Osteocyte (in vitro differentiated cells): ENCODE measurements at regions not wholly inside any gene's neighbourhood (a gene's known extent, or its start where the extent isn't known, plus 50 kb on each side); places are given as distances from the start of the nearest gene placed in this dataset.

Source experiments
- DNase-seq: peaks from one replicate; pipeline ENCODE4 v3.0.0; 2021; ENCODE audit warnings: mixed read lengths; ENCODE audit not compliant: unreplicated experiment; ENCODE audit errors: extremely low spot score
- H3K27ac Mint-ChIP-seq: one replicate; pipeline ENCODE4 v1.8.0; 2021; ENCODE audit warnings: mild to moderate bottlenecking, mixed read lengths; ENCODE audit not compliant: unreplicated experiment
- H3K27me3 Mint-ChIP-seq: one replicate; pipeline ENCODE4 v1.8.0; 2021; ENCODE audit warnings: mixed read lengths; ENCODE audit not compliant: unreplicated experiment
- H3K36me3 Mint-ChIP-seq: one replicate; pipeline ENCODE4 v1.8.0; 2021; ENCODE audit warnings: mixed read lengths; ENCODE audit not compliant: unreplicated experiment
- H3K4me1 Mint-ChIP-seq: one replicate; pipeline ENCODE4 v1.8.0; 2021; ENCODE audit warnings: mixed read lengths; ENCODE audit not compliant: unreplicated experiment
- H3K4me3 Mint-ChIP-seq: one replicate; pipeline ENCODE4 v1.8.0; 2021; ENCODE audit warnings: mild to moderate bottlenecking, moderate library complexity, mixed read lengths; ENCODE audit not compliant: unreplicated experiment
- H3K9me3 Mint-ChIP-seq: one replicate; pipeline ENCODE4 v1.8.0; 2021; ENCODE audit warnings: mixed read lengths; ENCODE audit not compliant: unreplicated experiment
- CTCF ChIP-seq: fragments of 200-600 bp; sonication (generic); IDR thresholded peaks from 2 replicates; pipeline ENCODE4 v1.5.0; 2021; ENCODE audit warnings: antibody characterized with exemption, mild to moderate bottlenecking, moderate library complexity

DNA sequence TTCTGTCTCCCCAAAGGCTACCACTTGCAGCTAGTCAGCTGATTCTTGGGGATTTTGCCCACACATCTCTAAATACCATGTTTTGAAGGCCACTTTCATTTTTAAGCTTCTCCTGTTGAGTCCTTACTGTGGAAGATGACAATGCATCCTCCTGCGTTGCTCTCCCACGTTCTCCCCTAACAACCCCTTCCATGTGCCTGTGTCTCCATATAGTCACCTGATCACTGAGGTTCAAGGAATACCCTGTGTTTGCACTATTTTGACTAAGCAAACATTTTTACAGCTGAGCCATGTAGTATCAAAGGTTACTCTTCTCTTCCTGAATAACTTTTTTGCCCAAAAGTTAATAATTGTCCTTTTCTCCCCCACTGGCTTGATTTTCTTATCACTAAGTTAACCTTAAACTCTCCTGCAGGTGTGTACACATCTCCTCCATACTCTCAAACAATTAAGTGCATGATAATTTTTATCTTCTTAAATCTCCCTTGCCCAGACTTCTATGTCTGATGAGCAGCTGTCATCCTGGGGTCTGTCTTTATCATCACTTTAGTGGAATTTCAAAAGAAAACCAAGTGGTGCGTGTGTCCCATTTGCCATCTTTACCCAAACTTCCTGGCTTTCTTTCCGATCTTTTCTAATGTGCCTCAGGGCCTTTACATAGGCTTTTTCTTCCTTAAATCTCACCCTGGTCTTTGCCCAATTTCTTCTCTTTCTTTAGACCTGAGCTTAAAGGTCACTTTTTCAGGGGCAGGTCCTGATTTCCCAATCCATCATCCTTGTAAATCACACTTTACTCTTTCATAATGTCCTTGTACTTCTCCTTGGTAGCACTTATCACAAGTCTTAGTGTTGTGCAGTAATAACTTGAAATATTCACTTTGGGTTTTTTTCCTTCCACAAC, 85.2 kb upstream of the SPATS2L start:
- Mint-ChIP-seq H3K4me3 (no peak overlapping the region), H3K27ac (no peak overlapping the region)
- no peak for TF ChIP-seq CTCF

GRCh38 chr2:200222791-200223190, 83.7 kb upstream of the SPATS2L start:
- Mint-ChIP-seq H3K27ac (no peak overlapping the region), H3K9me3 (no peaks in the 10 kb centered on the region), H3K4me3 (no peak overlapping the region), H3K27me3 (no peaks in the 10 kb centered on the region), H3K36me3 (no peaks in the 10 kb centered on the region), H3K4me1 (peaks cover 31% of the 10 kb centered on the region)
- DNase-seq: no peak
- TF ChIP-seq CTCF: no peak

More for the DNA sequence above, 85.2 kb upstream of the SPATS2L start:
- DNase-seq: no peak
- H3K4me1 Mint-ChIP-seq: peaks cover 22% of the 10 kb centered on the region
- H3K36me3 Mint-ChIP-seq: no peaks in the 10 kb centered on the region
- H3K27me3 Mint-ChIP-seq: no peaks in the 10 kb centered on the region
- no peaks in the 10 kb centered on the region for H3K9me3 Mint-ChIP-seq

DNA sequence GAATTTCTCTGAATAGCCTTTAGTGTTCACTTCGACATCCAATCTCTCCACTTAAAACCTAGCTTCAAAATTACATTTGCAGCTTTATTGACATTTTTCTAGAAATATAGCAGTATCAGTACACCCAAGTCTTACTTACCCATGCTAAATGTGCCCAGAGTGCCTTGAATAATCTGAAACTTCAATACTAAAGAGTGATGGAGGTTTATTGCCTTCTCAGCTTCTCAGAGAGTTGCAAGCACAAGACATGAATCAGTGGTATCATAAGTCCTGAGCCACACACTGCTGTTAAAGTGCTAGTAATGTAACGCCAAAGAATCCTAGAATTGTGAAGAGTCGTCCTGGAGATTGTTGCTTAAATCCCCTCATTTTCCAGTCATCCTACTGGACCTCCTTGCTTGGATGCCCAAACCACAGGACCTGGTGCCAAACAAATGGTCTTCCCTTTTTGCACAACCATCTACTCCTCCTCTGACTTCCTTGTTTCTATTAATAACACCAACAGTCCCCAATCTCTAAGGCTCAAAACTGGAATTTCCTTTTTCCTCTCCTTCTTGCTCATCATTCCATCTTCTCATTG, 83.2 kb upstream of the SPATS2L start:
- H3K9me3 Mint-ChIP-seq: no peaks in the 10 kb centered on the region
- H3K4me1 Mint-ChIP-seq: peaks cover 31% of the 10 kb centered on the region
- no peaks in the 10 kb centered on the region for H3K36me3 Mint-ChIP-seq
- DNase-seq: no peak
- no peak for TF ChIP-seq CTCF
- H3K4me3 Mint-ChIP-seq: no peak overlapping the region
- no peak overlapping the region for H3K27ac Mint-ChIP-seq
- no peaks in the 10 kb centered on the region for H3K27me3 Mint-ChIP-seq

DNA sequence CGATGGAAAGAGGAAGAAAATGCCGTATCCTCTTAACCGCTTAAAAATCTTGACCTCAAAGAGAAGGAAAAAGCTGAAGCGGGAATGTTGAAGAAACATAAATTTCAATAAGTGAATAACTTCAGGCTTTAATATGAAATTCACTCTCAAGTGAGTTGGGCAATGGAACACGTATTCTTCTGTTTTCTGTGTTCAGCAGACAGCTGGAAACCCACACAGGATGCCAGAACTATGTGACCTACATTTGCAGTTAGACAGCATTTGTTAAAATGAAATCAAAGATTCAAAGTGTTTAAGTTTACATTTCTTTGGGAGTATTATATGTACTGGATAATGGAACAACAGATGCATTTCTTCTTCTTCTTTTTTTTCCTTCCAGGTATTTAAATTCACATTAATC, 80.5 kb upstream of the SPATS2L start:
- Mint-ChIP-seq H3K27me3 (no peaks in the 10 kb centered on the region), H3K27ac (peak overlapping the region; percentile 40), H3K36me3 (no peaks in the 10 kb centered on the region), H3K4me3 (no peak overlapping the region), H3K4me1 (peaks cover 21% of the 10 kb centered on the region), H3K9me3 (peaks cover 5% of the 10 kb centered on the region)
- no peak for TF ChIP-seq CTCF
- DNase-seq: no peak
